IPS DF 4.7 (cell line): ENCODE measurements at regions not wholly inside any gene's neighbourhood (a gene's known extent, or its start where the extent isn't known, plus 50 kb on each side); places are given as distances from the start of the nearest gene placed in this dataset.

Source experiments
- DNase-seq: peaks from one replicate; pipeline ENCODE4 v3.0.0-alpha.2; 2013; ENCODE audit warnings: low spot score; ENCODE audit errors: extremely low read depth

GRCh38 chr6:14254505-14254904 lies 136.9 kb downstream of the CD83 start:
- DNase-seq, result no peak

DNA sequence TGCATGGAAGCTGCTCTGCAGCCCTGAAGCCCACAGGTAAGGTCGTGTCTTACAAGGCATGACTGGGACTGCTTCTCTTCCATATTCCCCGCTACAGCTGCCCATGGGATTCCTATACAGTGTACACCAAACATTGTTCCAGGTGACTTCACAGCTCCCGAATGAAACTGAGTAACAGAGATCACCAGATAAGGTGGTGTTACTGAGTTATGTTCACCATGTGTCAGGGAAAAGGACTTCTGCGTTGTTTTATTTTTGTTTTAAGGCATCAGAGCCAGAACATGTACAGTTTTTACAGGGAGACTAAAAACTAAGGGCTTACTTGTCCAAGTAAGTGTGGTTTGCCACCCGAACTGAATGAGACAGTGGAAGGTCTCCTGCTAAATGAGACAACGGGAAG lies 138.3 kb downstream of the CD83 start:
- DNase-seq, result no peak

DNA sequence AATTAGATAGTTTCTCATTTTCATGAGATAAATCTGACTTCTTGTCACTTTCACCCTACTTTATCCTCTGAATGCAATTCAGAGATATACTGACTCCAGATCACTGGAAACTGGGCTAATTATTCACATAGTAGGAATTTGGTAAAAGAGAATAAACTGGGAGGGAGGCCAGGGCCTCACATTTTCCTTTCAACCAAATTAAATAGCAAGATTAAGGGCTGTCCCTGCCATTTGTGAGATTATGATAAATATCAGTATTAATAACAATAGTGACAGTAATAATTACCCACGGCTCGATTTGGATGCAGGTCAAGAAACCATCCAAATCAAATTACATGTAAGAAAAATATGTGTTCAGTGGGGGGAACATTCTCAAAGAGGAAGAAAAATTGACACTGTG lies 140.5 kb downstream of the CD83 start:
- DNase-seq, result no peak

GRCh38 chr6:14258695-14259593 lies 141.4 kb downstream of the CD83 start:
- no peak for DNase-seq

- no peak for DNase-seq
These were observed 142.1 kb downstream of the CD83 start for GRCh38 chr6:14259594-14260152.

- no peak for DNase-seq
These were observed 143.3 kb downstream of the CD83 start for GRCh38 chr6:14260839-14261238.

GRCh38 chr6:14263881-14264424 lies 146.4 kb downstream of the CD83 start:
- no peak for DNase-seq

- DNase-seq, result no peak
These were observed 147.8 kb downstream of the CD83 start for GRCh38 chr6:14265049-14266021.

- DNase-seq, result no peak
These were observed 148.7 kb downstream of the CD83 start for GRCh38 chr6:14266266-14266665.

DNA sequence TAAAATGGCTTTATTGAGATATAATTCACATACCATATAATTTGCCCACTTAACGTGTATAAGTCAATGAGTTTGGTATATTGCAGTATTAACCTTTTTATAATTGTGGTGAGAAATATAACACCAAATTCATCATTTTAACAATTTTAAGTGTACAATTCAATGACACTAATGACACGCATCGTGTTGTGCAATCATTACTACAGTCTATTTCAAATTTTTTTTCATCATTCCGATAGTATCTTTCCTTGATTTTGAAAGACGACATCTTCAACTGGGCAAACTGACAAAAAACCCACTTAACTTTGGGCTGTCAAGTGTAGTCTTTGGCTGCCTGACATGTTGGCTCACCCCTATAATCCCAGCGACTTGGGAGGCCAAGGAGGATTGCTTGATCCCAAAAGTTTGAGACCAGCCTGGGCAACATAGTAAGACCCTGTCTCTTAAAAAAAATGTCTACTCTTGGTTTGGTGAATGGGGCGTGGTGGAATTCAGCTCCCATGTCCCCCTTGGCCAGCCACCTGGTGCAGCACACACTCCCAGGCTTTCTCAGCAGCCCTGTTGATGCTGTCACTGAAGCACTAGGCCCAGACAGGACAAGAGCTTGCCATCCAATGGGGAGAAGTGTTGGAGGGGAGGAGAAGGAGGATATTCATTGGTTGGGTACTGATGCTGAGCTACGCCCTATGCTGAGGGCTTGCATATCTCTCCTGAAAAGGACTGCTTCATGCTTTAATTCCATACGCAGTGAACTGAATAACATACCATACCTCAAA lies 150.5 kb downstream of the CD83 start:
- no peak for DNase-seq

GRCh38 chr6:14269436-14269835 lies 151.9 kb downstream of the CD83 start:
- no peak for DNase-seq

GRCh38 chr6:14270142-14270893 lies 152.7 kb downstream of the CD83 start:
- DNase-seq, result no peak

- no peak for DNase-seq
These were observed 153.6 kb downstream of the CD83 start for GRCh38 chr6:14270925-14271788.

GRCh38 chr6:14271789-14272736 lies 154.5 kb downstream of the CD83 start:
- no peak for DNase-seq

DNA sequence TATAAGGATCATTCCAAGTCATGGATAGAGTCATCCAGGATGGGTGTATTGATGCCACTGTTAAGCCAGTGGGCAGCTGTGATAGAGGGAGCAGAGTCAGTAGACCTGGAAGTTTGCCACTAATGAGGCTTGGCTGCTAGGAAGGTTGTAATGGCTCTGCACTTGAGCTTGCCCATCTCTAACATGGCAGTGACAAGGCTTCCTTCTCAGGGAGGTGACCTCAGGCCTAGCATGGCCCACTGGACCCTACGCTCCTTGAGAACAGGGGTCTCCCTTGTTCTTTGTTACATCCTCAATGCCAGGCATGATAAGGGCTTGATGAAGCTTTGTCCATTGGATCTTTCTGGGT lies 155.1 kb downstream of the CD83 start:
- DNase-seq, result no peak

DNA sequence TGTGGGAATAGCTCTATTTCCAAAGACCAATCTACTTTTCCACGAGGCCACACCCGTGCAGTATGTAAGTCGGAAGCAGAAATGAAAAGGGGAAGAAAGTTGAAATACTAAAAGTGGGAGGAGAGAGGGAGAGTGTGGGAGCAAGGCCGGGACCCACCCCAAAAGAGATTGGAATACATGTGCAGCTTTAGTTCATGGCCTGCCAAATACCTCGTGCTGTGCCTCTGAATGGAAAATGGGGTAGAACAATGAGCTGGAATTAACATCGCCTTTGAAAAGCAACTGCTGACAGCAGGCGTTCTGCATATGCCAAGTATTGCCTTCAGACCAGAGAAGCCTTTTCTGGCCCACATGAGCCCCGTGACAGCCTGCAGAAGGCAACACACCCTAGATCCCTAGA lies 155.6 kb downstream of the CD83 start:
- no peak for DNase-seq

GRCh38 chr6:14274016-14274415 lies 156.4 kb downstream of the CD83 start:
- no peak for DNase-seq
